ENCODE measurements at regions not wholly inside any gene's neighbourhood (a gene's known extent, or its start where the extent isn't known, plus 50 kb on each side); places are given as distances from the start of the nearest gene placed in this dataset.

- no peak for TF ChIP-seq CTCF (conservative IDR thresholded peaks at IDR 0.05)
- H3K27ac ChIP-seq = no peak overlapping the region
Measured at GRCh38 chr3:182673336-182673735, 120.0 kb upstream of the ATP11B start.

GRCh38 chr3:182682263-182683241 lies 110.8 kb upstream of the ATP11B start:
- peak; percentile 59 for TF ChIP-seq CTCF (conservative IDR thresholded peaks at IDR 0.05)
- peak overlapping the region; percentile 39; the same call in 1 of the 2 replicates for H3K27ac ChIP-seq

- peak; percentile 96 for TF ChIP-seq CTCF (conservative IDR thresholded peaks at IDR 0.05)
- H3K27ac ChIP-seq = peak overlapping the region; percentile 39
Measured at GRCh38 chr3:182683453-182683852, 109.9 kb upstream of the ATP11B start.

GRCh38 chr3:182683858-182684257 lies 109.4 kb upstream of the ATP11B start:
- peak overlapping the region; percentile 39; the same call in 1 of the 2 replicates for H3K27ac ChIP-seq

GRCh38 chr3:182686033-182686886 lies 107.0 kb upstream of the ATP11B start:
- H3K27ac ChIP-seq = peak overlapping the region; percentile 74
- TF ChIP-seq CTCF (conservative IDR thresholded peaks at IDR 0.05) = no peak

More at GRCh38 chr3:182683858-182684257, 109.4 kb upstream of the ATP11B start:
- peak; percentile 12; the same call in 1 of the 2 replicates for TF ChIP-seq CTCF (conservative IDR thresholded peaks at IDR 0.05)

GRCh38 chr3:182690172-182690571 lies 103.1 kb upstream of the ATP11B start:
- no peak for TF ChIP-seq CTCF (conservative IDR thresholded peaks at IDR 0.05)
- H3K27ac ChIP-seq = no peak overlapping the region

- TF ChIP-seq CTCF (conservative IDR thresholded peaks at IDR 0.05) = no peak
- H3K27ac ChIP-seq = no peak overlapping the region
Measured at GRCh38 chr3:182692021-182692420, 101.3 kb upstream of the ATP11B start.

Data from VCaP (cell line).